HCT116 (cell line): ENCODE measurements at regions not wholly inside any gene's neighbourhood (a gene's known extent, or its start where the extent isn't known, plus 50 kb on each side); places are given as distances from the start of the nearest gene placed in this dataset.

Experiments
- CBX3 ChIP-seq: IDR thresholded peaks from 2 replicates; pipeline ENCODE4 v1.6.1; 2012; ENCODE audit warnings: low read depth
- CEBPB ChIP-seq: IDR thresholded peaks from 2 replicates; pipeline ENCODE4 v1.6.1; 2012; ENCODE audit warnings: low read depth
- EZH2phosphoT487 ChIP-seq: fragments of 200-600 bp; IDR thresholded peaks from 2 replicates; pipeline ENCODE4 v1.6.1; 2018; ENCODE audit warnings: antibody characterized with exemption, borderline replicate concordance
- FOSL1 ChIP-seq: IDR thresholded peaks from 2 replicates; pipeline ENCODE4 v1.6.1; 2012; ENCODE audit warnings: low read depth
- POLR2A ChIP-seq: IDR thresholded peaks from 2 replicates; pipeline ENCODE4 v1.7.0; 2011; ENCODE audit warnings: borderline replicate concordance; ENCODE audit not compliant: insufficient read depth, insufficient read length; ENCODE audit errors: extremely low read depth
- POLR2AphosphoS5 ChIP-seq: IDR thresholded peaks from 2 replicates; pipeline ENCODE4 v1.6.1; 2011; ENCODE audit warnings: mild to moderate bottlenecking, low read depth, low read length, moderate library complexity
- ZBTB33 ChIP-seq: IDR thresholded peaks from 2 replicates; pipeline ENCODE4 v1.6.1; 2011; ENCODE audit warnings: mild to moderate bottlenecking, low read length, moderate library complexity; ENCODE audit not compliant: insufficient replicate concordance; ENCODE audit errors: extremely low read depth
- TF ChIP-seq, protein P1 (sequence below), 3 experiments: fragments of 200-600 bp in 1 of 3; sonication (generic) in 1 of 3; IDR thresholded peaks in 2 of 3; conservative IDR thresholded peaks in 1 of 3; 2 replicates each; pipeline ENCODE4 v1.5.1; 2012 to 2017; ENCODE audit warnings: low read depth in 2 of 3, low read length in 2 of 3, antibody characterized with exemption in 1 of 3, borderline replicate concordance in 1 of 3, control low read depth in 1 of 3, mild to moderate bottlenecking in 1 of 3, mixed read lengths in 1 of 3, mixed run types in 1 of 3, moderate library complexity in 1 of 3; ENCODE audit not compliant: insufficient read depth in 1 of 3
- TF ChIP-seq, protein P2 (sequence below): IDR thresholded peaks from 2 replicates; pipeline ENCODE4 v1.6.1; 2012; ENCODE audit warnings: low read depth
- TF ChIP-seq, protein P3 (sequence below): IDR thresholded peaks from 2 replicates; pipeline ENCODE4 v1.6.1; 2012

GRCh38 chr5:91910655-91911054, 527.5 kb upstream of the ARRDC3 start:
- no peak for TF ChIP-seq POLR2A
- no peak for TF ChIP-seq EZH2phosphoT487
- TF ChIP-seq, protein P1, sequence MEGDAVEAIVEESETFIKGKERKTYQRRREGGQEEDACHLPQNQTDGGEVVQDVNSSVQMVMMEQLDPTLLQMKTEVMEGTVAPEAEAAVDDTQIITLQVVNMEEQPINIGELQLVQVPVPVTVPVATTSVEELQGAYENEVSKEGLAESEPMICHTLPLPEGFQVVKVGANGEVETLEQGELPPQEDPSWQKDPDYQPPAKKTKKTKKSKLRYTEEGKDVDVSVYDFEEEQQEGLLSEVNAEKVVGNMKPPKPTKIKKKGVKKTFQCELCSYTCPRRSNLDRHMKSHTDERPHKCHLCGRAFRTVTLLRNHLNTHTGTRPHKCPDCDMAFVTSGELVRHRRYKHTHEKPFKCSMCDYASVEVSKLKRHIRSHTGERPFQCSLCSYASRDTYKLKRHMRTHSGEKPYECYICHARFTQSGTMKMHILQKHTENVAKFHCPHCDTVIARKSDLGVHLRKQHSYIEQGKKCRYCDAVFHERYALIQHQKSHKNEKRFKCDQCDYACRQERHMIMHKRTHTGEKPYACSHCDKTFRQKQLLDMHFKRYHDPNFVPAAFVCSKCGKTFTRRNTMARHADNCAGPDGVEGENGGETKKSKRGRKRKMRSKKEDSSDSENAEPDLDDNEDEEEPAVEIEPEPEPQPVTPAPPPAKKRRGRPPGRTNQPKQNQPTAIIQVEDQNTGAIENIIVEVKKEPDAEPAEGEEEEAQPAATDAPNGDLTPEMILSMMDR (IDR thresholded peaks at IDR 0.05 in 2 of 3, conservative IDR thresholded peaks at IDR 0.05 in 1 of 3; ENCODE audit: borderline replicate concordance in 1 of 3, insufficient read depth in 1 of 3, low read depth in 2 of 3, low read length in 2 of 3): no peak
- no peak for TF ChIP-seq CBX3
- no peak for TF ChIP-seq CEBPB
- TF ChIP-seq POLR2AphosphoS5: no peak
- TF ChIP-seq ZBTB33: no peak
- TF ChIP-seq, protein P2, sequence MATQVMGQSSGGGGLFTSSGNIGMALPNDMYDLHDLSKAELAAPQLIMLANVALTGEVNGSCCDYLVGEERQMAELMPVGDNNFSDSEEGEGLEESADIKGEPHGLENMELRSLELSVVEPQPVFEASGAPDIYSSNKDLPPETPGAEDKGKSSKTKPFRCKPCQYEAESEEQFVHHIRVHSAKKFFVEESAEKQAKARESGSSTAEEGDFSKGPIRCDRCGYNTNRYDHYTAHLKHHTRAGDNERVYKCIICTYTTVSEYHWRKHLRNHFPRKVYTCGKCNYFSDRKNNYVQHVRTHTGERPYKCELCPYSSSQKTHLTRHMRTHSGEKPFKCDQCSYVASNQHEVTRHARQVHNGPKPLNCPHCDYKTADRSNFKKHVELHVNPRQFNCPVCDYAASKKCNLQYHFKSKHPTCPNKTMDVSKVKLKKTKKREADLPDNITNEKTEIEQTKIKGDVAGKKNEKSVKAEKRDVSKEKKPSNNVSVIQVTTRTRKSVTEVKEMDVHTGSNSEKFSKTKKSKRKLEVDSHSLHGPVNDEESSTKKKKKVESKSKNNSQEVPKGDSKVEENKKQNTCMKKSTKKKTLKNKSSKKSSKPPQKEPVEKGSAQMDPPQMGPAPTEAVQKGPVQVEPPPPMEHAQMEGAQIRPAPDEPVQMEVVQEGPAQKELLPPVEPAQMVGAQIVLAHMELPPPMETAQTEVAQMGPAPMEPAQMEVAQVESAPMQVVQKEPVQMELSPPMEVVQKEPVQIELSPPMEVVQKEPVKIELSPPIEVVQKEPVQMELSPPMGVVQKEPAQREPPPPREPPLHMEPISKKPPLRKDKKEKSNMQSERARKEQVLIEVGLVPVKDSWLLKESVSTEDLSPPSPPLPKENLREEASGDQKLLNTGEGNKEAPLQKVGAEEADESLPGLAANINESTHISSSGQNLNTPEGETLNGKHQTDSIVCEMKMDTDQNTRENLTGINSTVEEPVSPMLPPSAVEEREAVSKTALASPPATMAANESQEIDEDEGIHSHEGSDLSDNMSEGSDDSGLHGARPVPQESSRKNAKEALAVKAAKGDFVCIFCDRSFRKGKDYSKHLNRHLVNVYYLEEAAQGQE: no peak
- TF ChIP-seq, protein P3, sequence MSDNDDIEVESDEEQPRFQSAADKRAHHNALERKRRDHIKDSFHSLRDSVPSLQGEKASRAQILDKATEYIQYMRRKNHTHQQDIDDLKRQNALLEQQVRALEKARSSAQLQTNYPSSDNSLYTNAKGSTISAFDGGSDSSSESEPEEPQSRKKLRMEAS: no peak
- TF ChIP-seq FOSL1: no peak
